NCI-H460 (cell line): ENCODE measurements at regions not wholly inside any gene's neighbourhood (a gene's known extent, or its start where the extent isn't known, plus 50 kb on each side); places are given as distances from the start of the nearest gene placed in this dataset.
"Not testable (repeated sequence)": the region's sequence is repeated elsewhere in the genome, so short reads cannot be mapped to it uniquely, and the experiment has no call there.

Experiments used
- DNase-seq: peaks from one replicate; pipeline ENCODE4 v3.0.0-alpha.2; 2016; ENCODE audit warnings: low read depth; ENCODE audit errors: extremely low read depth

DNA sequence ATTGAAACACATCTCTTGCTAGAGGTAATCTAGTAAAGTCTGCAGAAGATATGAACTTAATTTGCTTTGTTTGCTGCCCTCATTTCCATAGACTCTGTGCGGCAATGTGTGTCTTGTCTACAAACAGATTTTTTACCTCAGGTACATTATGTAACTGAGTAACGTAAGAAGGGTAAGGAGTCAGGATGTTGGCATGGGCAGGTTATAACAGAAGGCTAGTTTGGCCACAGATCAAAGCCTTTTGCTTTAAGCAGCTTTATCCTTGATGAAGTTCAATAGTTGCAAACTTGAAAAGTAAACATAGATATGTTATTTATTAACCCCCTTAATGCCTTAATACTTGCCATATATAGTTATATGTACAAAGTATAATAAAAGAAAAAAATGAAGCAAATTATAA, 391.6 kb upstream of the FKBP1C start:
- DNase-seq, result no peak

- no peak for DNase-seq
These were observed 402.5 kb upstream of the FKBP1C start for GRCh38 chr6:62808565-62809293.

DNA sequence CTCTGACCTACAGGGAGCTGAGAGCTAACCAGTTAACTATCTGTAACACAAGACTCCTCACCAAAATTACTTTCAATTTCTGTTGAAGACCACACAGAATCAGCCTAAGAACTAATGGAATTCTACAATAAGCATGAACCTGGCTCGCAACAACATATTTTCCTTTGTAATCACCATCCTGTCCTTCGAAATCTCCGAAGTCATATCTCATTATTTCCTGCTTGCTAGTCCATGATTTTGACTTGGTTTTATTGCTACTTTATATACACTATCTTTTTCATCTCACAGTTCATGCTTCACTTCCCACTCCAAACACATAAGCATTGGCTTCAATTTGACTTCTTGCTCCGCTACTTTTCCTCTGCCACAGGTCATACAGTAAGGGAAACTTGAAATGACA, 405.8 kb upstream of the FKBP1C start:
- no peak for DNase-seq

DNA sequence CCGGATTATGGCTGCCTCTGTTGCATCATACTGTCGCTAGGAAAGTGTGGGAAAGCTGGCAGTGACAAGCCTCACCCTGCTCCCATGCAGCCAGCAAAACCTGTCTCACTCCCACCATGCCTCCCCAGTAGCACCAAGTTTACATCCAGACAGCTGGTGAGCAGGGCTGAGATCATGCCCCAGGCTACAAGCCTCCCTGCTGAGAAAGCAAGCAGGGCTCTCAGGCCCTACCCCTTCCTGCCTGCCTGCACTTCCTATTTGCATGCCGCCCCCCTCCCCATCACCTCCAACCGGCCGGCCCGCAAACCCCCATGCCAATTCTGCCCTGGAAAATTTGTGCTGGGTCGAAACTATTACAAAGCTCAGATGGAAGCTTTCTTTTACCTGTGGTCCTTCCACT, 408.2 kb upstream of the FKBP1C start:
- no peak for DNase-seq

GRCh38 chr6:62797190-62797589, 414.1 kb upstream of the FKBP1C start:
- no peak for DNase-seq

DNA sequence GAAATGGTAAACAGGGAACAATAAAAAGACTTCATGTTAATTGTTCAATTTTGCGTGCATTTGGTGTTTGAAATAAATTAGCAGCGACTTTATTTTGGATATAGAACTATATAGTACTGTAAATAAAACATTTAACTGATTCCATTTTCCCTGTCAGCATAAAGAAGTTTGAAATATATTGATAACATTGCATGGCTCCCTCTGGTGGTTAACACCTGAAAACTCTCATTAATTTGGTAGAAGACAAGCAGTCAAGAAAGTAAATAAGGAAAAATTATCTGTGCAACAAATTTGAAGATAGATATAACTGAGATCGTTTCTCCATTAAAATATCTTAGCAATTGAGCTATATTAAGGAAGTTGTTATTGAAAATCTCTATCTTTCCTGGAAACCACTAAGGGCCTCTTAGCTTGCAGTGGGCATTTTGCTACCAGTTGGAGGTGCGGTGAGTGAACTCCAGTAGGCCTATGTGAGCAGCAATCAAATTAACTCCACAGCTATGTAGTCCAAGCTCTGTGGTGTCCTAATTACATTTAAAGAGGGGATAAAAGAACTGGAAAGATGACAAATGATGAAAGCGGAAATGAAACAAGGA, 435.7 kb upstream of the FKBP1C start:
- DNase-seq, result peak; percentile 9

GRCh38 chr6:62766174-62766573, 445.1 kb upstream of the FKBP1C start:
- not testable (repeated sequence) for DNase-seq

- DNase-seq, result no peak
These were observed 446.4 kb upstream of the FKBP1C start for GRCh38 chr6:62764841-62765240.

DNA sequence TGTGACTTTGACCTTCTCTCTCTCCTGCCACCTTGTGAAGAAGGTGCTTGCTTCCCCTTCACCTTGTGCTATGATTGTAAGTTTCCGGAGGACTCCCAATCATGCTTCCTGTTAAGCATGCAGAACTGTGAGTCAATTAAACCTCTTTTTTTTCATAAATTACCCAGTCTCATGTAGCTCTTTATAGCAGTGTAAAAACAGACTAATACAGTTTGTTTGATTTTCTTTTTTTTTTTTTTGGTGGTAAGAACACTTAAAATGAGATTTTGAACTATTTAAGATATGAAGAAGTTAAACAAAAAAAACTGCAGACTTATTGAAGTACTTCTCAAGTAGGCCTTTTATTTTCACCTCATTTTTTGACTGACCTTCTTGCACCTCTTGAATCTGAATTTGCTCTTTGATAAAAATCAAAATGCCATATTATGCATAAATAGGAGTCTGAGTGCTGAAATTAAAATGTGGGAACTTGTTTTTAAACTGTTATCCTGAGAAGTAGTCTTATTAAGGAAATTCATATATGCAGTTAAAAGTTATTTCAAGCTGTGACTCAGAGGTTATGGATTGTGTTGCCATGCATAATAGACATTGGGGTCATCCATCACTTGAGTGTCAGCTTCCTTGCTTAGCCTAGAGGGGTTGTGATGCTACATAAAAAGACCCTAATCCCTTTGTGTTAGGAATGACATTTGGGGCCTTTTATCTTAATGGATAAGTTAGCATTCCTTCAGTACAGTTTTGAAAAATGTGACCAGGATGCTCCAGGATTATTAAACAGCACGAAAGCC, 447.9 kb upstream of the FKBP1C start:
- no peak for DNase-seq

DNA sequence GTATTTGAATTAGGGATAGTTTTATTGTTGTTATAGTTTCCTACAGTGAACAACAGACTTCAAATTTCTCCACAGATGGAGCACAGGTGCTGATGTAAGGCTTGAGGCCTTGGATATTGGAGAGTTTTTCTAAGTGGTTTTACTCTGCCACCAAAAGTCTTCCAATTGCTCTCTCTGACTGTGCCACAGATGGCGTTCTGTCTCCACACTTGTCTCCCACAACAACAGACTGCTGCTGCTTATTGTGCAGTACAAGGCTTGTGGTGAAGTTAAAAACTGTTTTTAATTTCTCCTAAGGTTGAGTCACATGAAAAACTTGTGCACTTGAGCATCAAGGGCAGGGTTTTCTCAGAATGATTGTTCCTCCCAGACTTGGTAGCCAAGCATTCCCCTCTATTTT, 460.9 kb upstream of the KHDRBS2 start:
- DNase-seq, result no peak

DNA sequence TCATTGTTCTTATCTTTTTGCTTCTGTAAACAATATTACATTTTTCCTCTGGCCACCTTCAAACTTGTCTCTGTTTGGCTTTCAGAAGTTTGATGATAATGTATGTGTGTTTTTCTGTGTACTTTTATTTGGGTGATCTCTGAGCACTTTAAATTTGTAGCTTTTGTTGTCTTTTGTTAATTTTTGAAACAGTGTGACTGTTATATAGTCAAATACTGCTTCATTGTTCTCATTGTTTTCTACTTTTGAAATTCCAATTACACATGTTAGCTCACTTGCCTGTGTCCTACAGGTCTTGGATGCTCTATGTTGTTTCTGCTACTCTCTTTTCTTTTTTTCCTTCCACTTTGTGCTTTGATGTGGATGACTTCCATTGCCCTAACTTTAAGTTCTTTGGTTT, 460.1 kb upstream of the KHDRBS2 start:
- no peak for DNase-seq

DNA sequence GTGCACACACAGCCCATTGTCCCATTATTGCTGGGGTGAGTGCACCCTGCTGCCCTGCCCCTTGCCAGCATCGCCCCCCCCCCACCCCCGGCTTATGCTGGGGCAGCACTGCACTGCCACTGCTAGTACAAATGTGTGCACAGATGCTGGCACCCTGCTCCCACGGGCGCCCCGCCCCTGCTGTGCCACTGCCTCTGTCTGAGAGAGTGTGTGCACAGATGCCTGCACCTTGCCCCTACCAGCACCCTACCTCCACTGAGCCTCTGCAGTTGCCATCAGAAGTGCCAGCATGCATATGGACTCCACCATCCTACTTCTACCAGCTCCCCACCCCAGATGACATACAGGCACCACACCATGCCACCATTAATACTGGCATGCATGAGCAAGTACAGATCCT, 454.6 kb upstream of the KHDRBS2 start:
- DNase-seq, result no peak

- no peak for DNase-seq
These were observed 454.1 kb upstream of the KHDRBS2 start for GRCh38 chr6:62740171-62740570.

DNA sequence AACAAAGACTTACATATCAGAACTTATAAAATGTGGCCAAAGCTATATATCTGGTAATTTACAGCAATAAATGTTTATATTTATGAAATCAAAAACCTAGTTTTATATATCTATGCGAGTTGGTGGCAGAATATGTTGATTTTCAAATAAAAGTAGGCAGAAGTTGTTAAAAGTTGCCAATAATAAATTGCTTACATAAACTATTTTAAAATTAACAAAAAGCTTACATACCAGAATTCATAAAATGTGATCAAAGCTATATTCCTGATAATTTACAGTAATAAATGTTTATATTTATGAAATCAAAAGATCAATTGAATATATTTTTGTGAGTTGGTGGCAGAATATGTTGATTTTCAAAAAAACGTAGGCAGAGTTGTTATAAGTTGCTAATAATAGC, 451.8 kb upstream of the KHDRBS2 start:
- DNase-seq, result no peak

GRCh38 chr6:62721408-62721807, 435.4 kb upstream of the KHDRBS2 start:
- DNase-seq, result no peak

- DNase-seq, result no peak
These were observed 430.7 kb upstream of the KHDRBS2 start for GRCh38 chr6:62716719-62717118.

- no peak for DNase-seq
These were observed 428.1 kb upstream of the KHDRBS2 start for GRCh38 chr6:62714112-62714511.

DNA sequence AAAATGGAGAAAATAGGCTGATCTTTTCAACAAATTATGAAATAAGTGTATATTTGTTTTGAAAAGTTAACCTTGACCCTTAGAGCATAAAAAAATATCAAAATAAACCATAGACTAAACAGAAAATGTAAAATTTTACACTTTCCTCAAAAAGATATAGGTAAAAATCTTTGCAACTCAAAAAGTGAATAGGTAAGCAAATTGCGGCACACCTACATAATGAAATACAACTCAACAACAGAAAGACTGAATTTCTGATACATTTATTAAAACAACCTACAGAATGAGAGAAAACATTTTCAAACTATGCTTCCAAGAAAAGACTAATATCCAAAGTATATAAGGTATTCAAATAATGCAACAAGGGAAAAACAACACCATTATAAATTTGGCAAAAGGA, 425.7 kb upstream of the KHDRBS2 start:
- no peak for DNase-seq

- DNase-seq, result no peak
These were observed 421.9 kb upstream of the KHDRBS2 start for GRCh38 chr6:62707914-62708313.

DNA sequence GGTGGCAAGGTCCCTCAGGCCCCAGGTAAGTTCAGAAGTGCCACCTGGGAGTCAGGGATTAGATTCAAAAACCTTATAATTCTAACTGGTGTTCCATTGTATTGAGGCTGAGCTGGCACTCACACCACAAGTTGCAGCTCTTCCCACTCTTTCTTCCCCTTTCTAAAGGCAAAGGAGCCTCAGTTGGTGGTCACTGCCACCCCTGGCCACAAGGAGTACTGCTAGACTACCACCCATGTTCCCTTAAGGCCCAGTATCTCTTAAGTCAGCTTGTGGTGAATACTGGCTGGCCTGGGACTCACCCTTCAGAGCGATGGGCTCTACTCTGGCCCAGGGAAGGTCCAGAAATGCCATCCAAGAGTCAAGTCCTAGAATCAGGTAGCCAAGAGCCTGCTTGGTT, 421.1 kb upstream of the KHDRBS2 start:
- DNase-seq, result no peak

DNA sequence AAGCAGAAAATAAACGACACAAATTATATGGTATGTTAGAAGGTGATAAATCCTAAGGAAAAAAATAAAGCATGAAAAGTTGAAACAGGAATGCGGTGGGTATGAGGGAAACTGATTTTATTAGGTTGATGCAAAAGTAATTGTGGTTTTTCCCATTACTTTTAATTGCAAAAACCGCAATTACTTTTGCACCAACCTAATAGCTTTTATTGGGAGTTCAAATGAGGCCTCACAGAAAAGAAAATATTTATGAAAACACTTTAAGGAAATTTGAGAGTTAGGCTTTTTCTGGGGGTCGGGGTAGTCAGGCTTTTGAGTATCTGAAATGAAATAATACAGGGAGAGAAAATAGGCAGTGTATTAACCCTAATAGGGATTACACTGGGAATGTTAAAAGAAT, 397.0 kb upstream of the KHDRBS2 start:
- no peak for DNase-seq

GRCh38 chr6:62681108-62681507, 395.1 kb upstream of the KHDRBS2 start:
- DNase-seq, result no peak
